ENCODE measurements at regions not wholly inside any gene's neighbourhood (a gene's known extent, or its start where the extent isn't known, plus 50 kb on each side); places are given as distances from the start of the nearest gene placed in this dataset.

- H3K4me3 ChIP-seq (ENCODE audit: control insufficient read depth, low read depth, low read length) = no peak overlapping the region
- DNase-seq (ENCODE audit: low read depth) = no peak
- TF ChIP-seq CTCF (conservative IDR thresholded peaks at IDR 0.05; ENCODE audit: control insufficient read depth, insufficient read depth, low read depth, low read length) = no peak
Observed at GRCh38 chr18:25647404-25647803, 295.4 kb upstream of the ZNF521 start.

GRCh38 chr18:25646971-25647370 is 295.0 kb upstream of the ZNF521 start:
- TF ChIP-seq CTCF (conservative IDR thresholded peaks at IDR 0.05; ENCODE audit: control insufficient read depth, insufficient read depth, low read depth, low read length) = no peak
- DNase-seq (ENCODE audit: low read depth) = peak; percentile 91
- H3K4me3 ChIP-seq (ENCODE audit: control insufficient read depth, low read depth, low read length) = no peak overlapping the region

- peak; percentile 8 for DNase-seq (ENCODE audit: low read depth)
- H3K4me3 ChIP-seq (ENCODE audit: control insufficient read depth, low read depth, low read length) = no peak overlapping the region
- no peak for TF ChIP-seq CTCF (conservative IDR thresholded peaks at IDR 0.05; ENCODE audit: control insufficient read depth, insufficient read depth, low read depth, low read length)
Observed at GRCh38 chr18:25639596-25639995, 287.6 kb upstream of the ZNF521 start.

- no peak for TF ChIP-seq CTCF (conservative IDR thresholded peaks at IDR 0.05; ENCODE audit: control insufficient read depth, insufficient read depth, low read depth, low read length)
- no peak overlapping the region for H3K4me3 ChIP-seq (ENCODE audit: control insufficient read depth, low read depth, low read length)
- DNase-seq (ENCODE audit: low read depth) = no peak
Observed at GRCh38 chr18:25633563-25633962, 281.6 kb upstream of the ZNF521 start.

GRCh38 chr18:25630682-25631081 is 278.7 kb upstream of the ZNF521 start:
- TF ChIP-seq CTCF (conservative IDR thresholded peaks at IDR 0.05; ENCODE audit: control insufficient read depth, insufficient read depth, low read depth, low read length) = no peak
- DNase-seq (ENCODE audit: low read depth) = peak; percentile 69
- no peak overlapping the region for H3K4me3 ChIP-seq (ENCODE audit: control insufficient read depth, low read depth, low read length)

- no peak for DNase-seq (ENCODE audit: low read depth)
- no peak for TF ChIP-seq CTCF (conservative IDR thresholded peaks at IDR 0.05; ENCODE audit: control insufficient read depth, insufficient read depth, low read depth, low read length)
- no peak overlapping the region for H3K4me3 ChIP-seq (ENCODE audit: control insufficient read depth, low read depth, low read length)
Observed at GRCh38 chr18:25621682-25622081, 269.7 kb upstream of the ZNF521 start.

GRCh38 chr18:25621144-25621543 is 269.2 kb upstream of the ZNF521 start:
- no peak for TF ChIP-seq CTCF (conservative IDR thresholded peaks at IDR 0.05; ENCODE audit: control insufficient read depth, insufficient read depth, low read depth, low read length)
- DNase-seq (ENCODE audit: low read depth) = peak; percentile 11
- H3K4me3 ChIP-seq (ENCODE audit: control insufficient read depth, low read depth, low read length) = no peak overlapping the region

All from fibroblast of mammary gland (primary cell).